Naive thymus-derived CD4-positive, alpha-beta T cell (primary cell): ENCODE measurements at regions not wholly inside any gene's neighbourhood (a gene's known extent, or its start where the extent isn't known, plus 50 kb on each side); places are given as distances from the start of the nearest gene placed in this dataset.
"Not testable (repeated sequence)": the region's sequence is repeated elsewhere in the genome, so short reads cannot be mapped to it uniquely, and the experiment has no call there.

ENCODE experiments used
- ATAC-seq: fragments of 150-1000 bp; cut with Tn5 transposase; 2 replicates; pipeline ENCODE4 v1.10.0; 2021; ENCODE audit warnings: mild to moderate bottlenecking, moderate library complexity
- CTCF ChIA-PET: fragments of 350-600 bp; sonication (Branson Sonifier 250); formaldehyde crosslinking; loops from one replicate; lab custom pipeline; 2021; ENCODE audit warnings: antibody characterized with exemption; lab: Charles Lee
- POLR2A ChIA-PET: fragments of 350-600 bp; sonication (Branson Sonifier 250); formaldehyde crosslinking; loops from one replicate; lab custom pipeline; 2021; ENCODE audit warnings: antibody characterized with exemption, inconsistent platforms; lab: Charles Lee
- DNase-seq, 9 donors: peaks; one replicate each; pipeline versions ENCODE4 v3.0.0 to v3.0.0-alpha.2; 2020 to 2022; ENCODE audit warnings: mixed read lengths in 1 of 9
- H3K27ac ChIP-seq: one replicate; pipeline ENCODE4 v1.7.0; 2013; ENCODE audit warnings: mild to moderate bottlenecking, low read depth, low read length, moderate library complexity
- H3K27me3 ChIP-seq, 2 donors: one replicate each; pipeline ENCODE4 v1.7.0; 2013; ENCODE audit warnings: low read length in 2 of 2, mild to moderate bottlenecking in 2 of 2, moderate library complexity in 2 of 2; ENCODE audit not compliant: control insufficient read depth in 2 of 2, insufficient read depth in 2 of 2
- H3K36me3 ChIP-seq, 3 experiments: 1 replicate in 2 of 3; 2 replicates in 1 of 3; pipeline ENCODE4 v1.7.0; 2013; ENCODE audit warnings: low read length in 3 of 3, mild to moderate bottlenecking in 3 of 3, moderate library complexity in 1 of 3; ENCODE audit not compliant: insufficient read depth in 3 of 3, control insufficient read depth in 2 of 3
- H3K4me1 ChIP-seq, 2 donors: one replicate each; pipeline ENCODE4 v1.7.0; 2013; ENCODE audit warnings: low read length in 2 of 2, mild to moderate bottlenecking in 2 of 2, moderate library complexity in 1 of 2; ENCODE audit not compliant: control insufficient read depth in 2 of 2, insufficient read depth in 2 of 2
- H3K4me3 ChIP-seq: 2 replicates; pipeline ENCODE4 v1.7.0; 2013; ENCODE audit warnings: mild to moderate bottlenecking, low read length
- H3K9me3 ChIP-seq, 3 experiments: 1 replicate in 2 of 3; 2 replicates in 1 of 3; pipeline ENCODE4 v1.7.0; 2013; ENCODE audit warnings: low read length in 3 of 3; ENCODE audit not compliant: control insufficient read depth in 2 of 3
- H3K27ac Mint-ChIP-seq, 9 donors: one replicate each; pipeline ENCODE4 v1.8.0; 2020 to 2022; ENCODE audit warnings: mixed read lengths in 9 of 9, mild to moderate bottlenecking in 8 of 9, moderate library complexity in 5 of 9, inconsistent platforms in 2 of 9
- H3K27me3 Mint-ChIP-seq, 5 donors: one replicate each; pipeline ENCODE4 v1.8.0; 2021 to 2022; ENCODE audit warnings: mixed read lengths in 5 of 5, mild to moderate bottlenecking in 1 of 5
- H3K36me3 Mint-ChIP-seq, 5 donors: one replicate each; pipeline ENCODE4 v1.8.0; 2020 to 2022; ENCODE audit warnings: mixed read lengths in 5 of 5, mild to moderate bottlenecking in 3 of 5, inconsistent platforms in 1 of 5
- H3K4me1 Mint-ChIP-seq, 7 donors: one replicate each; pipeline ENCODE4 v1.8.0; 2020 to 2022; ENCODE audit warnings: mixed read lengths in 7 of 7, mild to moderate bottlenecking in 3 of 7, inconsistent platforms in 1 of 7
- H3K4me3 Mint-ChIP-seq, 10 donors: one replicate each; pipeline ENCODE4 v1.8.0; 2020 to 2022; ENCODE audit warnings: mild to moderate bottlenecking in 10 of 10, mixed read lengths in 10 of 10, moderate library complexity in 6 of 10, inconsistent platforms in 2 of 10
- H3K9me3 Mint-ChIP-seq, 11 donors: one replicate each; pipeline ENCODE4 v1.8.0; 2020 to 2022; ENCODE audit warnings: mixed read lengths in 11 of 11, mild to moderate bottlenecking in 4 of 11, inconsistent platforms in 1 of 11, moderate library complexity in 1 of 11
- intact Hi-C, 2 donors: fragments of 100-400 bp; cut with micrococcal nuclease; formaldehyde crosslinking; loops; one replicate each; pipeline ENCODE4 v1.15.1; 2023

DNA sequence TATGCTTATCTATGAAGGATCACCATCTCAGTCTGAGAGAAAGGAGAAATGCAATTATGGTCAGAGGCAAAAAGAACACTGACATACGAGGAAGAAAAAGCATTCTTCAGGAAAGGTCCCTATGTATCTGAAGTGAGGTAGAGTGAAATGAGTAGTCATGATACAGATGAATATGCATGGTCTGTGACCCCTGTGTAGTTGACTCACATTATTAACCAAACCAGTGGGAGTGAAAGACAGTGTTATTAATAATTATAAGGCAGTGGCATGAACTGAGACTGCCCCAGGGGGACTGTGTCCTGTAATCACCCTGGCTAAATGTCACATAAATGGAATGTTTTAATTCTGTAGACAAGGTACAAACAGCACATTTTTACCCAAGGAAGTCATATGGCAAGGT lies 1320.2 kb upstream of the PCDH9 start:
- DNase-seq, result no peak
- H3K36me3 Mint-ChIP-seq, result no peaks in the 10 kb centered on the region
- H3K27me3 ChIP-seq, result no peaks in the 10 kb centered on the region
- intact Hi-C loops, result no loop called here
- H3K4me3 Mint-ChIP-seq, result no peak overlapping the region
- no peaks in the 10 kb centered on the region for H3K27me3 Mint-ChIP-seq
- H3K4me1 Mint-ChIP-seq, result peaks cover 0 to 2% (median 0%) of the 10 kb centered on the region in 7 donors
- H3K9me3 Mint-ChIP-seq, result peaks cover 0 to 29% (median 6%) of the 10 kb centered on the region in 11 donors
- H3K4me1 ChIP-seq, result no peaks in the 10 kb centered on the region
- H3K36me3 ChIP-seq, result no peaks in the 10 kb centered on the region
- H3K27ac ChIP-seq, result no peak overlapping the region
- CTCF ChIA-PET, result no interaction called here
- H3K27ac Mint-ChIP-seq, result no peak overlapping the region
- H3K4me3 ChIP-seq, result no peak overlapping the region
- no peaks in the 10 kb centered on the region for H3K9me3 ChIP-seq
- POLR2A ChIA-PET, result no interaction called here
- ATAC-seq, result no peak

DNA sequence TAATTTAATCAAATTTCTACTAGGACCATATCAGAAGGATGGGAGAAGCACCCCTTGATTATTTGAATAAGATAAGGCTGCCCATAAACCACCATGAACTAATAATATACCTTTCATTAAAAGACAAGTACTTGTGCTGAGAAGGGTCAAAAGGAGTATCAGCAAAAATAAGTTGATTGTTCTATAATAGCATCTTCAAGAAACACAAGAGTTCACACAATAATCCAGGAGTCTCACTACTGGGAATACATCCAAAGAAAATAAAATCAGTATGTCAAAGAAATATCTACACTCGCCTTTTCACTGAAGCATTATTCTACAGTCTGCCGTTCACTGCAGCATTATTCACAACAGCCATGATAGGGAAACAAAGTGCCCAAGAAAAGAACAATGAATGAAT lies 1310.1 kb upstream of the PCDH9 start:
- H3K36me3 ChIP-seq, result no peaks in the 10 kb centered on the region
- peaks cover 0 to 5% (median 2%) of the 10 kb centered on the region in 11 donors for H3K9me3 Mint-ChIP-seq
- no peaks in the 10 kb centered on the region for H3K4me1 Mint-ChIP-seq
- no peaks in the 10 kb centered on the region for H3K36me3 Mint-ChIP-seq
- H3K9me3 ChIP-seq, result no peaks in the 10 kb centered on the region
- DNase-seq (no peak), ATAC-seq (no peak)
- no peaks in the 10 kb centered on the region for H3K4me1 ChIP-seq
- H3K27me3 Mint-ChIP-seq, result no peaks in the 10 kb centered on the region
- no peak overlapping the region for H3K4me3 Mint-ChIP-seq
- no peak overlapping the region for H3K4me3 ChIP-seq
- ChIA-PET CTCF (no interaction called here), POLR2A (no interaction called here)
- intact Hi-C loops, result no loop called here
- H3K27me3 ChIP-seq, result no peaks in the 10 kb centered on the region
- no peak overlapping the region for H3K27ac Mint-ChIP-seq
- H3K27ac ChIP-seq, result no peak overlapping the region

DNA sequence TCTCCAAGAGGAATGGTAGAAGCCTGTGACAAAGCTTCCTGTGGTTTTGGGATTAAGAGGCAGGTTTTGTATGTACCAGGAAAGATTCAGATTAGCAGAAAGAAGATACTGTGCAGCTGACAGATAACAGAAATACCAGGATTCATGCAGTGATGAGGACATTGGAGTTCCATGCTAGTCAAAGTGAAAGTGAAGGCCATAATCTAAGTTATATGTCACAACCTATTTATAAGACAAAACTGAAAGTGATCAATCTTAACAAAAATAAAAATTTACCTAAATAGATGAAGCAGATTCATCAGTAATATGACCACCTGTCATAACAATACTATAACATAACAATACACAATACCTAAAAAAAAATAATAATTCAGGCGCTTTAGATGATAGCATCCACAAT lies 1305.2 kb upstream of the PCDH9 start:
- ChIA-PET CTCF (no interaction called here), POLR2A (no interaction called here)
- Mint-ChIP-seq H3K27ac (no peak overlapping the region), H3K4me1 (no peaks in the 10 kb centered on the region), H3K4me3 (no peak overlapping the region), H3K36me3 (no peaks in the 10 kb centered on the region), H3K27me3 (no peaks in the 10 kb centered on the region), H3K9me3 (peaks cover 0 to 24% (median 4%) of the 10 kb centered on the region in 11 donors)
- H3K27ac ChIP-seq, result no peak overlapping the region
- DNase-seq (no peak), ATAC-seq (no peak)
- H3K4me1 ChIP-seq, result no peaks in the 10 kb centered on the region
- no peaks in the 10 kb centered on the region for H3K27me3 ChIP-seq
- H3K9me3 ChIP-seq, result peaks cover 0 to 6% (median 0%) of the 10 kb centered on the region in 3 experiments
- H3K4me3 ChIP-seq, result no peak overlapping the region
- intact Hi-C loops, result no loop called here
- no peaks in the 10 kb centered on the region for H3K36me3 ChIP-seq

DNA sequence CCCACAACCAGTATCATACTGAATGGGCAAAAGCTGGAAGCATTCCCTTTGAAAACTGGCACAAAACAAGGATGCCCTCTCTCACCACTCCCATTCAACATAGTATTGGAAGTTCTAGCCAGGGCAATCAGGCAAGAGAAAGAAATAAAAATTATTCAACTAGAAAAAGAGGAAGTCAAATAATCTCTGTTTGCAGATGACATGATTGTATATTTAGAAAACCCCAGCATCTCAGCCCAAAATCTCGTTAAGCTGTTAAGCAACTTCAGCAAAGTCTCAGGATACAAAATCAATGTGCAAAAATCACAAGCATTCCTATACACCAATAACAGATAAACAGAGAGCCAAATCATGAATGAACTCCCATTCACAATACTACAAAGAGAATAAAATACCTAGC lies 1297.0 kb upstream of the PCDH9 start:
- H3K27ac Mint-ChIP-seq, POLR2A ChIA-PET, H3K27me3 ChIP-seq, H3K27me3 Mint-ChIP-seq, H3K27ac ChIP-seq, H3K9me3 ChIP-seq, H3K36me3 ChIP-seq, ATAC-seq, intact Hi-C loops, H3K36me3 Mint-ChIP-seq, CTCF ChIA-PET, H3K4me3 Mint-ChIP-seq, H3K4me1 Mint-ChIP-seq, H3K4me1 ChIP-seq, H3K4me3 ChIP-seq, DNase-seq: not testable (repeated sequence)
- peaks cover 0 to 52% (median 28%) of the 10 kb centered on the region in 11 donors for H3K9me3 Mint-ChIP-seq

DNA sequence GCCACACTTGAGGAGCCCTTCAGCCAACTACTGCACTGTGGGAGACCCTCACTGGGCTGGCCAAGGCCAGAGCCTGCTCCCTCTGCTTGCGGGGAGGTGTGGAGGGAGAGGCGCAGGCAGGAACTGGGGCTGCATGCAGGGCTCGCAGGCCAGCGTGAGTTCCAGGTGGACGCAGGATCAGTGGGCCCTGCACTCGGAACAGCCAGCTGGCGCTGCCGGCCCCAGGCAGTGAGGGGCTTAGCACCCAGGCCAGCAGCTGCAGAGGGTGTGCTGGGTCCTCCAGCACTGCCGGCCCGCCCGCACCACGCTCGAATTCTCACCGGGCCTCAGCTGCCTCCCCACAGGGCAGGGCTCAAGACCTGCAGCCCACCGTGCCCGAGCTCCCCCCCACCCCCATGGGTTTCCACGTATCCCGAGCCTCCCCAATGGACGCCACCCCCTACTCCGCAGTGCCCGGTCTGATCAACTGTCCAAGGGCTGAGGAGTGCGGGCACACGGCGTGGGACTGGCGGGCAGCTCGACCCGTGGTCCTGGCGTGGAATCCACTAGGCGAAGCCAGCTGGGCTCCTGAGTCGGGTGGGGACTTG lies 1293.8 kb upstream of the PCDH9 start:
- Mint-ChIP-seq H3K36me3 (no peaks in the 10 kb centered on the region), H3K4me3 (no peak overlapping the region), H3K27me3 (no peaks in the 10 kb centered on the region), H3K27ac (no peak overlapping the region), H3K4me1 (no peaks in the 10 kb centered on the region), H3K9me3 (peaks cover 0 to 47% (median 26%) of the 10 kb centered on the region in 11 donors)
- no peak overlapping the region for H3K27ac ChIP-seq
- H3K4me1 ChIP-seq, result no peaks in the 10 kb centered on the region
- intact Hi-C loops, result no loop called here
- ChIA-PET POLR2A (no interaction called here), CTCF (no interaction called here)
- H3K27me3 ChIP-seq, result no peaks in the 10 kb centered on the region
- no peak for DNase-seq
- H3K4me3 ChIP-seq, result no peak overlapping the region
- no peaks in the 10 kb centered on the region for H3K36me3 ChIP-seq
- no peaks in the 10 kb centered on the region for H3K9me3 ChIP-seq
- ATAC-seq, result no peak

DNA sequence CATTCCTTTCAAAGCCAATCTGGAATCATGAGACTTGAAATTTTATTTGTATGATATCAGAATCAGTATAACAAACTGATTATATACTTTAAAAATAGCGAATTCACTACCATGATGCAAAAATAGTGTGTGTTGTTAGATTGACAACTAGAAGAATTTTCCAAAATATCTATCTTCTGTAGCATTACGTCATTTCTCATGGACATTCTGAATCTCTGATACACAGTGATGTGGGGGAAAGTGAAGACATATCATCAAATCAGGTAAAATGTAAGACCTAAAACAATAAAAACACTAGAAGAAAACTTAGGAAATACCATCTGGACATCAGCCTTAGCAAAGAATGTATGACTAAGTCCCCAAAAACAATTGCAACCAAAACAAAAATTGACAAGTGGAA lies 1292.0 kb upstream of the PCDH9 start:
- Histone ChIP-seq H3K4me1 (no peaks in the 10 kb centered on the region), H3K9me3 (peaks cover 0 to 2% (median 0%) of the 10 kb centered on the region in 3 experiments), H3K4me3 (no peak overlapping the region), H3K27me3 (no peaks in the 10 kb centered on the region), H3K36me3 (no peaks in the 10 kb centered on the region), H3K27ac (no peak overlapping the region)
- Mint-ChIP-seq H3K4me1 (no peaks in the 10 kb centered on the region), H3K27me3 (no peaks in the 10 kb centered on the region), H3K4me3 (no peak overlapping the region), H3K27ac (no peak overlapping the region), H3K36me3 (no peaks in the 10 kb centered on the region), H3K9me3 (peaks cover 0 to 33% (median 19%) of the 10 kb centered on the region in 11 donors)
- ChIA-PET POLR2A (no interaction called here), CTCF (no interaction called here)
- intact Hi-C loops, result no loop called here
- DNase-seq, result no peak
- no peak for ATAC-seq
